ENCODE measurements at regions not wholly inside any gene's neighbourhood (a gene's known extent, or its start where the extent isn't known, plus 50 kb on each side); places are given as distances from the start of the nearest gene placed in this dataset.

DNA sequence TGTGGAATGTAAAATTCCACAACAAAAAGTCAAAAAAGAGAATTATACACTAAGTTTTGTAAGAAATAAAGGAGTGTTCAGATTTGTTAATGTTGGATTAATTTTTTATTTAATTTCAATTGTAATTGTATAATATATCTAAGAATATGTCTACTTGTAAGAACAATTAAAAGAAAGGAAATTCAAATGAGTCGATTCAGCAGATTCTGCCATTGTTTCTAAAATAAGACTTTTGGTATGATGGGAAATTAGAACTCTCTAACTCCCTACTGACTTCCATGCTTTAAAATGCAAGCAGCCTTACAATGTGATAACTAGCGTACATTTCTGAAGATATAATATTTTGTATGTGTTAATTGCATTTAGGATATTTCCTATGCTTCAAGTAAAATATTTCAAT is 395.9 kb upstream of the ZNF717 start:
- H3K27ac Mint-ChIP-seq (ENCODE audit: unreplicated experiment), result no peak overlapping the region
- TF ChIP-seq, protein P1, sequence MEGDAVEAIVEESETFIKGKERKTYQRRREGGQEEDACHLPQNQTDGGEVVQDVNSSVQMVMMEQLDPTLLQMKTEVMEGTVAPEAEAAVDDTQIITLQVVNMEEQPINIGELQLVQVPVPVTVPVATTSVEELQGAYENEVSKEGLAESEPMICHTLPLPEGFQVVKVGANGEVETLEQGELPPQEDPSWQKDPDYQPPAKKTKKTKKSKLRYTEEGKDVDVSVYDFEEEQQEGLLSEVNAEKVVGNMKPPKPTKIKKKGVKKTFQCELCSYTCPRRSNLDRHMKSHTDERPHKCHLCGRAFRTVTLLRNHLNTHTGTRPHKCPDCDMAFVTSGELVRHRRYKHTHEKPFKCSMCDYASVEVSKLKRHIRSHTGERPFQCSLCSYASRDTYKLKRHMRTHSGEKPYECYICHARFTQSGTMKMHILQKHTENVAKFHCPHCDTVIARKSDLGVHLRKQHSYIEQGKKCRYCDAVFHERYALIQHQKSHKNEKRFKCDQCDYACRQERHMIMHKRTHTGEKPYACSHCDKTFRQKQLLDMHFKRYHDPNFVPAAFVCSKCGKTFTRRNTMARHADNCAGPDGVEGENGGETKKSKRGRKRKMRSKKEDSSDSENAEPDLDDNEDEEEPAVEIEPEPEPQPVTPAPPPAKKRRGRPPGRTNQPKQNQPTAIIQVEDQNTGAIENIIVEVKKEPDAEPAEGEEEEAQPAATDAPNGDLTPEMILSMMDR (IDR thresholded peaks at IDR 0.05), result no peak
- DNase-seq (ENCODE audit: extremely low spot score, unreplicated experiment), result no peak
- H3K27me3 Mint-ChIP-seq (ENCODE audit: unreplicated experiment), result peaks cover 10% of the 10 kb centered on the region
- H3K4me3 Mint-ChIP-seq (ENCODE audit: unreplicated experiment), result no peak overlapping the region
- no peaks in the 10 kb centered on the region for H3K9me3 Mint-ChIP-seq (ENCODE audit: unreplicated experiment)
- no peaks in the 10 kb centered on the region for H3K36me3 Mint-ChIP-seq (ENCODE audit: unreplicated experiment)
- H3K4me1 Mint-ChIP-seq (ENCODE audit: unreplicated experiment), result no peaks in the 10 kb centered on the region

DNA sequence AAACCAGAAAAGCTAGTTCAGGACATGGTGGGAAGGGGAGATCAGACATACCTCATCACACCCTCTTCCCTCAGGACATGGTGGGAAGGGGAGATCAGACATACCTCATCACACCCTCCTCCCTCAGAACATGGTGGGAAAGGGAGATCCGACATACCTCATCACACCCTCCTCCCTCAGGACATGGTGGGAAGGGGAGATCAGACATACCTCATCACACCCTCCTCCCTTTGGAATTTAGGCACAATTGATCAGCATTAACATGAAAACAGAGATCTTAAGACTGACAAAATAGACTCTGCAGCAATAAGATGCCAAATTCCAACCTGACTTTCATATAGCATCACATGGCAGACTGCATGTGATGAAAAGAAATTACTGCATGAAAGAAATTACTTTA is 412.7 kb upstream of the ZNF717 start:
- DNase-seq (ENCODE audit: extremely low spot score, unreplicated experiment), result no peak
- peaks cover 10% of the 10 kb centered on the region for H3K27me3 Mint-ChIP-seq (ENCODE audit: unreplicated experiment)
- H3K9me3 Mint-ChIP-seq (ENCODE audit: unreplicated experiment), result peaks cover 12% of the 10 kb centered on the region
- H3K4me3 Mint-ChIP-seq (ENCODE audit: unreplicated experiment), result no peak overlapping the region
- TF ChIP-seq, protein P1 (IDR thresholded peaks at IDR 0.05), result no peak
- H3K27ac Mint-ChIP-seq (ENCODE audit: unreplicated experiment), result no peak overlapping the region
- no peaks in the 10 kb centered on the region for H3K4me1 Mint-ChIP-seq (ENCODE audit: unreplicated experiment)
- no peaks in the 10 kb centered on the region for H3K36me3 Mint-ChIP-seq (ENCODE audit: unreplicated experiment)

DNA sequence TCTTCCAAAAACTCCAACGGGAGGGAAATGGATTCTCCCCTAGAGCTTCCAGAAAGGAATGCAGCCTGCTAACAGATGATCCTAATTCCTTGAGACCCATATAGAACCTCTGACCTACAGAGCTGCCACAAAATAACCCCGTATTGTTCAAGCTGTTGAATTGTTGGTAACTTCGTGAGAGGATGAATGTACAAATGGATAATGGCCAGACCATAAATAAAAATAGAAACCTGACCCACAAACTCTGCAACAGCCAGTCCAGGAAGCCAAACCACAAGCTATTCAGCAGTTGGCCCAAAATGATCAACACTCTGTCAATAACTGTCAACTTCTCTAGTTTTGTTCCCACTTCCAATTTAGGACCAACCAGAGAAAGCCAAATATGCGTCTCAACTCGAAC is 414.0 kb upstream of the ZNF717 start:
- Mint-ChIP-seq H3K27me3 (ENCODE audit: unreplicated experiment) (peaks cover 10% of the 10 kb centered on the region), H3K4me3 (ENCODE audit: unreplicated experiment) (no peak overlapping the region), H3K9me3 (ENCODE audit: unreplicated experiment) (peaks cover 17% of the 10 kb centered on the region), H3K4me1 (ENCODE audit: unreplicated experiment) (no peaks in the 10 kb centered on the region), H3K27ac (ENCODE audit: unreplicated experiment) (no peak overlapping the region), H3K36me3 (ENCODE audit: unreplicated experiment) (no peaks in the 10 kb centered on the region)
- TF ChIP-seq, protein P1 (IDR thresholded peaks at IDR 0.05), result no peak
- no peak for DNase-seq (ENCODE audit: extremely low spot score, unreplicated experiment)

DNA sequence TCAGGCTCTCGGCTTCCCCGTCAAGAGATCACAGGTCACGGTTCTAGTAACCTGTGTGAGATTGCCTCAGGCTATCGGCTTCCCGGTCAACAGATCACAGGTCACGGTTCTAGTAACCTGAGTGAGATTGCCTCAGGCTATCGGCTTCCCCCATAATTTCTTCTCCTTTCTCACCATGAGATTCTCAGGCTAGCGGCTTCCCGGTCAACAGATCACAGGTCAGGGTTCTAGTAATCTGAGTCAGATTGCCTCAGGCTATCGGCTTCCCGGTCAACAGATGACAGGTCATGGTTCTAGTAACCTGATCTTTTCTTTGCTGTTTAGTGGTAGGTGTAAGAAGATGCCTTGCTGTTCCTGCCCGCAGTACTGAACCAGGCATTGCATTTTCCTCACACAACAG is 418.2 kb upstream of the ZNF717 start:
- no peak for DNase-seq (ENCODE audit: extremely low spot score, unreplicated experiment)
- no peaks in the 10 kb centered on the region for H3K4me1 Mint-ChIP-seq (ENCODE audit: unreplicated experiment)
- no peak overlapping the region for H3K27ac Mint-ChIP-seq (ENCODE audit: unreplicated experiment)
- no peaks in the 10 kb centered on the region for H3K36me3 Mint-ChIP-seq (ENCODE audit: unreplicated experiment)
- TF ChIP-seq, protein P1 (IDR thresholded peaks at IDR 0.05), result no peak
- H3K27me3 Mint-ChIP-seq (ENCODE audit: unreplicated experiment), result peaks cover 10% of the 10 kb centered on the region
- no peak overlapping the region for H3K4me3 Mint-ChIP-seq (ENCODE audit: unreplicated experiment)
- peaks cover 17% of the 10 kb centered on the region for H3K9me3 Mint-ChIP-seq (ENCODE audit: unreplicated experiment)

DNA sequence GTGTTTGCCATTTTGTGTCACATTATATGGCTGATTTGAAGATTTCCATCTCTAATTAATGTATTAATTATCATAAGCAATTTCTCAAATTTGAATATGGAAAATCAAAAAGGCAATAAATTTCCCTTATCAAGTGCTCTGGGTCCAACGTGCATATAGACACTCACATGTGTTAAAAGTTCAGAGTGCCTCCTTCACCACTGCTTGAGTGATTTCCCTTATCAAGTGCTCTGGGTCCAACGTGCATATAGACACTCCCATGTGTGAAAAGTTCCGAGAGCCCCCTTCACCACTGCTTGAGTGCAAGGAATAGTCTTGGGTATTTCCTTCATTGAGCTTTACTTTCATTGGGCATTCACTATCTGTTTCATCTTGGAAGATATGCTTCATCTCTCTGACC is 421.0 kb upstream of the ZNF717 start:
- peaks cover 17% of the 10 kb centered on the region for H3K9me3 Mint-ChIP-seq (ENCODE audit: unreplicated experiment)
- no peak overlapping the region for H3K4me3 Mint-ChIP-seq (ENCODE audit: unreplicated experiment)
- H3K27ac Mint-ChIP-seq (ENCODE audit: unreplicated experiment), result no peak overlapping the region
- no peaks in the 10 kb centered on the region for H3K4me1 Mint-ChIP-seq (ENCODE audit: unreplicated experiment)
- H3K27me3 Mint-ChIP-seq (ENCODE audit: unreplicated experiment), result peaks cover 10% of the 10 kb centered on the region
- TF ChIP-seq, protein P1 (IDR thresholded peaks at IDR 0.05), result no peak
- H3K36me3 Mint-ChIP-seq (ENCODE audit: unreplicated experiment), result no peaks in the 10 kb centered on the region
- no peak for DNase-seq (ENCODE audit: extremely low spot score, unreplicated experiment)

Data from osteocyte (in vitro differentiated cells).